Stomach (tissue), 4 donors: ENCODE measurements at regions not wholly inside any gene's neighbourhood (a gene's known extent, or its start where the extent isn't known, plus 50 kb on each side); places are given as distances from the start of the nearest gene placed in this dataset.

ENCODE experiments used
- EP300 ChIP-seq: sonication (generic); formaldehyde crosslinking; IDR thresholded peaks from one replicate; pipeline ENCODE4 v1.6.1; 2017; ENCODE audit warnings: antibody characterized with exemption
- POLR2A ChIP-seq, 4 donors: fragments of 450-650 bp; IDR thresholded peaks; one replicate each; pipeline ENCODE4 v1.6.1; 2016; ENCODE audit warnings: antibody characterized with exemption in 4 of 4, control low read depth in 2 of 4, mild to moderate bottlenecking in 1 of 4, moderate library complexity in 1 of 4
- POLR2AphosphoS5 ChIP-seq, 3 donors: sonication (generic); formaldehyde crosslinking; IDR thresholded peaks; one replicate each; pipeline ENCODE4 v1.6.1; 2016; ENCODE audit warnings: antibody characterized with exemption in 3 of 3
- TF ChIP-seq, protein P1 (sequence below), 7 experiments: fragments of 450-650 bp in 4 of 7; fragments of 200-600 bp in 3 of 7; sonication (generic) in 3 of 7; IDR thresholded peaks; one replicate each; pipeline ENCODE4 v1.5.1; 2016 to 2019; ENCODE audit warnings: antibody characterized with exemption in 7 of 7, control low read depth in 2 of 7, mild to moderate bottlenecking in 1 of 7

DNA sequence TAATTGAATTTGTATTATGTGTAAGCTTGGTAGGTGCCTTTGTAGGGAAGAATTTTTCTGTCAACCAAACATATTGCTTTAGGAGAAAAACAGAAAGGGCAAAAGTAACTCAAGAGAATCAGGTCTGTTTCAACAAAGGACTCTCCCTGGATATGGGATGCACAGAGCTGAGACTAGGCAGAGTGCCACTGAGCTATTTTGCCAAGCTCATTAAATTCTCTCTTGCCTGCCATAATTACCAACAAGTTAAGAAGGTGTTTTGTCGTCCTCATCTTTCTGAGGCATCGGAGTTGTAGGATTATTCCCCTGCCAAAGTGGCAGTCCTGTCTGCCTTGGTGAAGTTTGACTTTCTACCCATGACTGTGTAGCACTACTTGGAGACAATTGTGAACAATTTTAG, 438.9 kb upstream of the SEL1L start:
- TF ChIP-seq, protein P1, sequence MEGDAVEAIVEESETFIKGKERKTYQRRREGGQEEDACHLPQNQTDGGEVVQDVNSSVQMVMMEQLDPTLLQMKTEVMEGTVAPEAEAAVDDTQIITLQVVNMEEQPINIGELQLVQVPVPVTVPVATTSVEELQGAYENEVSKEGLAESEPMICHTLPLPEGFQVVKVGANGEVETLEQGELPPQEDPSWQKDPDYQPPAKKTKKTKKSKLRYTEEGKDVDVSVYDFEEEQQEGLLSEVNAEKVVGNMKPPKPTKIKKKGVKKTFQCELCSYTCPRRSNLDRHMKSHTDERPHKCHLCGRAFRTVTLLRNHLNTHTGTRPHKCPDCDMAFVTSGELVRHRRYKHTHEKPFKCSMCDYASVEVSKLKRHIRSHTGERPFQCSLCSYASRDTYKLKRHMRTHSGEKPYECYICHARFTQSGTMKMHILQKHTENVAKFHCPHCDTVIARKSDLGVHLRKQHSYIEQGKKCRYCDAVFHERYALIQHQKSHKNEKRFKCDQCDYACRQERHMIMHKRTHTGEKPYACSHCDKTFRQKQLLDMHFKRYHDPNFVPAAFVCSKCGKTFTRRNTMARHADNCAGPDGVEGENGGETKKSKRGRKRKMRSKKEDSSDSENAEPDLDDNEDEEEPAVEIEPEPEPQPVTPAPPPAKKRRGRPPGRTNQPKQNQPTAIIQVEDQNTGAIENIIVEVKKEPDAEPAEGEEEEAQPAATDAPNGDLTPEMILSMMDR (IDR thresholded peaks at IDR 0.05) = no peak
- no peak for TF ChIP-seq POLR2A (IDR thresholded peaks at IDR 0.05)
- no peak for TF ChIP-seq EP300
- no peak for TF ChIP-seq POLR2AphosphoS5 (IDR thresholded peaks at IDR 0.05)
